Frontal cortex (tissue), 3 donors: ENCODE measurements at regions not wholly inside any gene's neighbourhood (a gene's known extent, or its start where the extent isn't known, plus 50 kb on each side); places are given as distances from the start of the nearest gene placed in this dataset.

Experiments
- DNase-seq, 2 donors: peaks; one replicate each; pipeline ENCODE4 v3.0.0; 2012; ENCODE audit warnings: low spot score in 2 of 2
- FAIRE-seq: peaks from 2 replicates; lab custom pipeline; 2012; peaks lifted over from hg19 to GRCh38; lab: Jason Lieb, UNC
- donor health status: control.
- donor health status: control.
- donor health status: control.

- FAIRE-seq, result no peak
- no peak for DNase-seq
Observed at GRCh38 chr3:22175947-22176346, 424.9 kb upstream of the ZNF385D start.

GRCh38 chr3:22176911-22177310 is 425.9 kb upstream of the ZNF385D start:
- DNase-seq, result no peak
- FAIRE-seq, result no peak

GRCh38 chr3:22189616-22190015 is 438.6 kb upstream of the ZNF385D start:
- DNase-seq (no peak), FAIRE-seq (no peak)

- DNase-seq (no peak), FAIRE-seq (no peak)
Observed at GRCh38 chr3:22199095-22199494, 448.1 kb upstream of the ZNF385D start.

- DNase-seq, result no peak
- no peak for FAIRE-seq
Observed at GRCh38 chr3:22208844-22209243, 457.8 kb upstream of the ZNF385D start.

GRCh38 chr3:22209578-22209977 is 458.6 kb upstream of the ZNF385D start:
- DNase-seq, result no peak
- no peak for FAIRE-seq

- FAIRE-seq, result no peak
- DNase-seq, result no peak
Observed at GRCh38 chr3:22210693-22211092, 459.7 kb upstream of the ZNF385D start.

GRCh38 chr3:22216601-22217000 is 465.6 kb upstream of the ZNF385D start:
- no peak for DNase-seq
- no peak for FAIRE-seq

- DNase-seq, result no peak
- FAIRE-seq, result no peak
Observed at GRCh38 chr3:22225161-22225560, 474.2 kb upstream of the ZNF385D start.

GRCh38 chr3:22228705-22229104 is 477.7 kb upstream of the ZNF385D start:
- DNase-seq (no peak), FAIRE-seq (no peak)

GRCh38 chr3:22231061-22231460 is 480.1 kb upstream of the ZNF385D start:
- FAIRE-seq, result no peak
- no peak for DNase-seq

- DNase-seq, result no peak
- no peak for FAIRE-seq
Observed at GRCh38 chr3:22236490-22237270, 485.7 kb upstream of the ZNF385D start.

- DNase-seq (no peak), FAIRE-seq (no peak)
Observed at GRCh38 chr3:22239011-22239410, 488.0 kb upstream of the ZNF385D start.

GRCh38 chr3:22241110-22241509 is 490.1 kb upstream of the ZNF385D start:
- DNase-seq (no peak), FAIRE-seq (no peak)

- FAIRE-seq (no peak), DNase-seq (no peak)
Observed at GRCh38 chr3:22244761-22245521, 493.9 kb upstream of the ZNF385D start.

- FAIRE-seq (no peak), DNase-seq (no peak)
Observed at GRCh38 chr3:22245811-22246583, 495.0 kb upstream of the ZNF385D start.

GRCh38 chr3:22249658-22250057 is 498.6 kb upstream of the ZNF385D start:
- DNase-seq, result no peak
- FAIRE-seq, result no peak

- DNase-seq (no peak), FAIRE-seq (no peak)
Observed at GRCh38 chr3:22257252-22257651, 506.2 kb upstream of the ZNF385D start.

GRCh38 chr3:22262386-22262785 is 511.4 kb upstream of the ZNF385D start:
- FAIRE-seq, result no peak
- DNase-seq, result no peak

GRCh38 chr3:22263042-22263441 is 512.0 kb upstream of the ZNF385D start:
- DNase-seq (no peak), FAIRE-seq (no peak)

- FAIRE-seq (no peak), DNase-seq (no peak)
Observed at GRCh38 chr3:22265403-22265802, 514.4 kb upstream of the ZNF385D start.
